H9 (cell line): ENCODE measurements at regions not wholly inside any gene's neighbourhood (a gene's known extent, or its start where the extent isn't known, plus 50 kb on each side); places are given as distances from the start of the nearest gene placed in this dataset.

Experiments used
- DNase-seq: peaks from one replicate; pipeline ENCODE4 v3.0.0-alpha.2; 2017
- H2AFZ ChIP-seq: one replicate; pipeline ENCODE4 v1.6.1; 2013; ENCODE audit warnings: mild to moderate bottlenecking, low read length, control low read depth, moderate library complexity
- H2AK5ac ChIP-seq: 2 replicates; pipeline ENCODE4 v1.6.1; 2013; ENCODE audit warnings: low read length, control low read depth, mixed read lengths; ENCODE audit not compliant: insufficient read length
- H2BK120ac ChIP-seq: one replicate; pipeline ENCODE4 v1.6.1; 2013; ENCODE audit warnings: low read depth, mild to moderate bottlenecking, low read length, control low read depth, inconsistent platforms; ENCODE audit not compliant: poor library complexity, severe bottlenecking
- H2BK12ac ChIP-seq: 2 replicates; pipeline ENCODE4 v1.6.1; 2013; ENCODE audit warnings: low read length, control low read depth, mixed read lengths, low read depth; ENCODE audit not compliant: insufficient read length
- H2BK15ac ChIP-seq: 2 replicates; pipeline ENCODE4 v1.6.1; 2013; ENCODE audit warnings: low read depth, low read length, control low read depth
- H2BK20ac ChIP-seq: one replicate; pipeline ENCODE4 v1.6.1; 2013; ENCODE audit warnings: low read depth, mild to moderate bottlenecking, low read length, control low read depth, inconsistent platforms; ENCODE audit not compliant: poor library complexity, severe bottlenecking
- H2BK5ac ChIP-seq: 2 replicates; pipeline ENCODE4 v1.6.1; 2013; ENCODE audit warnings: low read length, control low read depth, mixed read lengths; ENCODE audit not compliant: insufficient read length
- H3K14ac ChIP-seq: 2 replicates; pipeline ENCODE4 v1.6.1; 2013; ENCODE audit warnings: low read length, control low read depth; ENCODE audit not compliant: insufficient read depth
- H3K18ac ChIP-seq: 2 replicates; pipeline ENCODE4 v1.6.1; 2013; ENCODE audit warnings: low read depth, mild to moderate bottlenecking, mixed read lengths, low read length, control low read depth; ENCODE audit not compliant: insufficient read length
- H3K23ac ChIP-seq: 2 replicates; pipeline ENCODE4 v1.6.1; 2013; ENCODE audit warnings: low read length, control low read depth, mixed read lengths, low read depth; ENCODE audit not compliant: insufficient read length
- H3K23me2 ChIP-seq: 2 replicates; pipeline ENCODE4 v1.6.1; 2013; ENCODE audit warnings: low read depth, mild to moderate bottlenecking, mixed read lengths, low read length, control low read depth; ENCODE audit not compliant: insufficient read length, poor library complexity, severe bottlenecking
- H3K27ac ChIP-seq: 2 replicates; pipeline ENCODE4 v1.5.1; 2013; ENCODE audit warnings: low read length, control low read depth, mixed read lengths, low read depth; ENCODE audit not compliant: insufficient read length
- H3K27me3 ChIP-seq: 2 replicates; pipeline ENCODE4 v1.6.1; 2013; ENCODE audit warnings: low read length, control low read depth, inconsistent platforms; ENCODE audit not compliant: insufficient read depth
- H3K4ac ChIP-seq: 2 replicates; pipeline ENCODE4 v1.6.1; 2013; ENCODE audit warnings: low read depth, mild to moderate bottlenecking, control low read depth, inconsistent platforms, low read length, moderate library complexity
- H3K4me1 ChIP-seq: 2 replicates; pipeline ENCODE4 v1.6.1; 2013; ENCODE audit warnings: low read length, control low read depth, inconsistent platforms; ENCODE audit not compliant: insufficient read depth
- H3K4me2 ChIP-seq: 2 replicates; pipeline ENCODE4 v1.6.1; 2013; ENCODE audit warnings: low read length, control low read depth, mixed read lengths; ENCODE audit not compliant: insufficient read length, insufficient read depth
- H3K56ac ChIP-seq: 2 replicates; pipeline ENCODE4 v1.6.1; 2013; ENCODE audit warnings: low read depth, mild to moderate bottlenecking, mixed read lengths, low read length, control low read depth; ENCODE audit not compliant: insufficient read length
- H3K79me1 ChIP-seq: 2 replicates; pipeline ENCODE4 v1.6.1; 2013; ENCODE audit warnings: low read depth, mild to moderate bottlenecking, moderate library complexity, low read length, control low read depth, inconsistent platforms; ENCODE audit not compliant: insufficient read depth, poor library complexity, severe bottlenecking
- H3K79me2 ChIP-seq: 2 replicates; pipeline ENCODE4 v1.6.1; 2013; ENCODE audit warnings: low read length, control low read depth, inconsistent platforms; ENCODE audit not compliant: insufficient read depth
- H3K9ac ChIP-seq: 2 replicates; pipeline ENCODE4 v1.6.1; 2013; ENCODE audit warnings: low read length, control low read depth, mixed read lengths; ENCODE audit not compliant: insufficient read length; ENCODE audit errors: extremely low read depth
- H3K9me3 ChIP-seq: one replicate; pipeline ENCODE4 v1.6.1; 2013; ENCODE audit warnings: low read depth, low read length, inconsistent platforms; ENCODE audit not compliant: control insufficient read depth
- H3T11ph ChIP-seq: one replicate; pipeline ENCODE4 v1.6.1; 2013; ENCODE audit warnings: mild to moderate bottlenecking, low read length, control low read depth, inconsistent platforms
- H4K20me1 ChIP-seq: one replicate; pipeline ENCODE4 v1.6.1; 2013; ENCODE audit not compliant: control insufficient read depth, insufficient read length, insufficient read depth
- H4K5ac ChIP-seq: 2 replicates; pipeline ENCODE4 v1.6.1; 2013; ENCODE audit warnings: low read depth, mild to moderate bottlenecking, mixed read lengths, low read length, control low read depth; ENCODE audit not compliant: insufficient read length
- H4K8ac ChIP-seq: replicated peaks from 2 replicates; pipeline ENCODE4 v1.6.1; 2013; ENCODE audit warnings: low read length, control low read depth, mixed read lengths, low read depth; ENCODE audit not compliant: insufficient read length
- H4K91ac ChIP-seq: 2 replicates; pipeline ENCODE4 v1.6.1; 2013; ENCODE audit warnings: low read depth, mild to moderate bottlenecking, moderate library complexity, mixed read lengths, low read length, control low read depth; ENCODE audit not compliant: insufficient read length
- H3K27ac Mint-ChIP-seq, 3 experiments: 2 replicates in 2 of 3; 3 replicates in 1 of 3; pipeline ENCODE4 v1.8.0; 2020 to 2021; ENCODE audit warnings: mixed read lengths in 3 of 3, mild to moderate bottlenecking in 1 of 3, moderate library complexity in 1 of 3
- H3K27me3 Mint-ChIP-seq: 2 replicates; pipeline ENCODE4 v1.8.0; 2021; ENCODE audit warnings: low read depth, mild to moderate bottlenecking, moderate library complexity, mixed read lengths
- H3K36me3 Mint-ChIP-seq, 3 experiments: 2 replicates in 2 of 3; 3 replicates in 1 of 3; pipeline ENCODE4 v1.8.0; 2020 to 2021; ENCODE audit warnings: low read depth in 3 of 3, mixed read lengths in 3 of 3; ENCODE audit not compliant: insufficient read depth in 1 of 3
- H3K4me1 Mint-ChIP-seq, 2 experiments: 2 replicates each; pipeline ENCODE4 v1.8.0; 2020; ENCODE audit warnings: mixed read lengths in 2 of 2
- H3K4me3 Mint-ChIP-seq, 2 experiments: 2 replicates in 1 of 2; 3 replicates in 1 of 2; pipeline ENCODE4 v1.8.0; 2020 to 2021; ENCODE audit warnings: mild to moderate bottlenecking in 2 of 2, mixed read lengths in 2 of 2, moderate library complexity in 1 of 2
- H3K9me3 Mint-ChIP-seq, 2 experiments: 2 replicates in 1 of 2; 3 replicates in 1 of 2; pipeline ENCODE4 v1.8.0; 2020; ENCODE audit warnings: mild to moderate bottlenecking in 2 of 2, mixed read lengths in 2 of 2, moderate library complexity in 1 of 2
- WGBS: extraction: QIAGEN DNeasy Blood & Tissue Kit; methylation state at CpG from one replicate; pipeline ENCODE4 v1.1.7; 2013; ENCODE audit warnings: missing lambda C conversion rate, low lambda C conversion rate, mixed read lengths; ENCODE audit not compliant: insufficient read length; ENCODE audit errors: extremely low coverage; 5-methylcytosine and 5-hydroxymethylcytosine counted together
- TF ChIP-seq, protein P1 (sequence below): fragments of 200-600 bp; sonication (generic); conservative IDR thresholded peaks from 3 replicates; pipeline ENCODE4 v1.8.0; 2021; ENCODE audit warnings: antibody characterized with exemption, mild to moderate bottlenecking

GRCh38 chr5:87094347-87094746 lies 173.3 kb upstream of the RASA1 start:
- H3K27ac Mint-ChIP-seq = no peak overlapping the region
- Histone ChIP-seq H3K9ac (no peak overlapping the region), H4K8ac (no peak overlapping the region), H4K5ac (no peak overlapping the region), H2BK15ac (no peak overlapping the region), H3K4ac (no peak overlapping the region), H2AK5ac (no peak overlapping the region), H2BK5ac (no peak overlapping the region), H3K27me3 (no peaks in the 10 kb centered on the region), H3K4me2 (no peak overlapping the region), H4K91ac (no peak overlapping the region), H2BK20ac (no peak overlapping the region), H4K20me1 (no peaks in the 10 kb centered on the region), H2AFZ (no peak overlapping the region), H3K14ac (no peak overlapping the region), H3K79me2 (no peaks in the 10 kb centered on the region), H3K4me1 (no peaks in the 10 kb centered on the region), H3K79me1 (no peaks in the 10 kb centered on the region), H3K23ac (no peak overlapping the region), H2BK12ac (no peak overlapping the region), H3K56ac (no peak overlapping the region), H3K27ac (no peak overlapping the region), H3K18ac (no peak overlapping the region), H3K23me2 (no peaks in the 10 kb centered on the region), H3T11ph (no peak overlapping the region), H3K9me3 (no peaks in the 10 kb centered on the region), H2BK120ac (no peak overlapping the region)
- no peak overlapping the region for H3K4me3 Mint-ChIP-seq
- no peaks in the 10 kb centered on the region for H3K27me3 Mint-ChIP-seq
- H3K36me3 Mint-ChIP-seq = no peaks in the 10 kb centered on the region
- TF ChIP-seq, protein P1, sequence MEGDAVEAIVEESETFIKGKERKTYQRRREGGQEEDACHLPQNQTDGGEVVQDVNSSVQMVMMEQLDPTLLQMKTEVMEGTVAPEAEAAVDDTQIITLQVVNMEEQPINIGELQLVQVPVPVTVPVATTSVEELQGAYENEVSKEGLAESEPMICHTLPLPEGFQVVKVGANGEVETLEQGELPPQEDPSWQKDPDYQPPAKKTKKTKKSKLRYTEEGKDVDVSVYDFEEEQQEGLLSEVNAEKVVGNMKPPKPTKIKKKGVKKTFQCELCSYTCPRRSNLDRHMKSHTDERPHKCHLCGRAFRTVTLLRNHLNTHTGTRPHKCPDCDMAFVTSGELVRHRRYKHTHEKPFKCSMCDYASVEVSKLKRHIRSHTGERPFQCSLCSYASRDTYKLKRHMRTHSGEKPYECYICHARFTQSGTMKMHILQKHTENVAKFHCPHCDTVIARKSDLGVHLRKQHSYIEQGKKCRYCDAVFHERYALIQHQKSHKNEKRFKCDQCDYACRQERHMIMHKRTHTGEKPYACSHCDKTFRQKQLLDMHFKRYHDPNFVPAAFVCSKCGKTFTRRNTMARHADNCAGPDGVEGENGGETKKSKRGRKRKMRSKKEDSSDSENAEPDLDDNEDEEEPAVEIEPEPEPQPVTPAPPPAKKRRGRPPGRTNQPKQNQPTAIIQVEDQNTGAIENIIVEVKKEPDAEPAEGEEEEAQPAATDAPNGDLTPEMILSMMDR = no peak
- H3K9me3 Mint-ChIP-seq = peaks cover 0 to 3% of the 10 kb centered on the region in 2 experiments; a peak in 2 of 5 replicates
- H3K4me1 Mint-ChIP-seq = no peaks in the 10 kb centered on the region
- no CpG with 5 or more reads among the region's 2 CpGs for WGBS
- no peak for DNase-seq
